ENCODE measurements at regions not wholly inside any gene's neighbourhood (a gene's known extent, or its start where the extent isn't known, plus 50 kb on each side); places are given as distances from the start of the nearest gene placed in this dataset.
"Not testable (repeated sequence)": the region's sequence is repeated elsewhere in the genome, so short reads cannot be mapped to it uniquely, and the experiment has no call there.

DNA sequence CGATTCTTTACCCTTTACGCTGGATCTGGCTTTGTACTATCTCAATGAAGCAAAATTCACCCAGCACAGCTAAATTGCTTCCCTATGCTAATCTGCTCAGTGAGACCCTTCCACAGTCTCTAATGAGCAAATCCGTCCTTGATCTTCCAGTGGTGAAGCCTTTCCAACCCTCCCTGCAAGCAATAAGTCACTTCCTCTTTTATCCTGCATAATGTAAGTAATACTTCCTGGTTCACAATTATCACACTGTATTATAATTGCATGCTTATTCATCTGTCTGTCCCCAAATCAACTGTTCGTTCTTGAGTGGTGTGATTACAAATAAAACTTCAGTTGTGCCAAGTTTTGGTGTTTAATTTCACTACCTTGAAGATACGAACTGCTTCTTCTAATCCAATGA lies 404.0 kb downstream of the ADCYAP1 start:
- H2BK12ac ChIP-seq (ENCODE audit: low read length in 2 of 2) = no peak overlapping the region
- H2BK5ac ChIP-seq (ENCODE audit: low read depth, low read length, poor library complexity, severe bottlenecking) = no peak overlapping the region
- H3K4ac ChIP-seq (ENCODE audit: low read depth in 1 of 2, low read length in 2 of 2) = no peak overlapping the region
- H3K36me3 ChIP-seq (ENCODE audit: control insufficient read depth in 1 of 2, insufficient read depth in 2 of 2, low read depth in 1 of 2, low read length in 2 of 2) = no peaks in the 10 kb centered on the region
- H2AK5ac ChIP-seq (ENCODE audit: low read length, severe bottlenecking) = no peak overlapping the region
- DNase-seq = no peak
- no peak overlapping the region for H3K9ac ChIP-seq (ENCODE audit: low read length)
- no peak overlapping the region for H3K14ac ChIP-seq (ENCODE audit: low read length in 2 of 2)
- H3K27me3 ChIP-seq (ENCODE audit: control insufficient read depth in 1 of 2, insufficient read depth in 1 of 2, low read length in 2 of 2) = no peaks in the 10 kb centered on the region
- H3K4me1 ChIP-seq (ENCODE audit: control insufficient read depth, insufficient read depth, low read depth, low read length) = no peaks in the 10 kb centered on the region
- H3K9me3 ChIP-seq (ENCODE audit: control insufficient read depth, low read length) = no peaks in the 10 kb centered on the region
- H2BK120ac ChIP-seq (ENCODE audit: low read depth, low read length) = no peak overlapping the region
- no peaks in the 10 kb centered on the region for H3K79me1 ChIP-seq (replicated peaks; ENCODE audit: low read length, poor library complexity, severe bottlenecking)
- no peak overlapping the region for H3K27ac ChIP-seq (ENCODE audit: low read length, poor library complexity, severe bottlenecking)
- H3K4me2 ChIP-seq (ENCODE audit: low read length, poor library complexity, severe bottlenecking) = no peak overlapping the region
- H3K18ac ChIP-seq (ENCODE audit: low read depth in 1 of 2, low read length in 2 of 2) = no peak overlapping the region
- H2BK15ac ChIP-seq (ENCODE audit: low read depth, poor library complexity, severe bottlenecking) = no peak overlapping the region
- no peak overlapping the region for H3K23ac ChIP-seq (ENCODE audit: low read length in 2 of 2)
- H4K91ac ChIP-seq (ENCODE audit: low read length) = no peak overlapping the region
- H3K4me3 ChIP-seq (ENCODE audit: insufficient read depth in 1 of 2, low read depth in 1 of 2, low read length in 2 of 2) = no peak overlapping the region
- WGBS = 76% methylated on average over 5 of the region's 5 CpGs
- H2AFZ ChIP-seq (ENCODE audit: low read depth, low read length) = no peak overlapping the region
- H4K8ac ChIP-seq (ENCODE audit: low read length) = no peak overlapping the region

DNA sequence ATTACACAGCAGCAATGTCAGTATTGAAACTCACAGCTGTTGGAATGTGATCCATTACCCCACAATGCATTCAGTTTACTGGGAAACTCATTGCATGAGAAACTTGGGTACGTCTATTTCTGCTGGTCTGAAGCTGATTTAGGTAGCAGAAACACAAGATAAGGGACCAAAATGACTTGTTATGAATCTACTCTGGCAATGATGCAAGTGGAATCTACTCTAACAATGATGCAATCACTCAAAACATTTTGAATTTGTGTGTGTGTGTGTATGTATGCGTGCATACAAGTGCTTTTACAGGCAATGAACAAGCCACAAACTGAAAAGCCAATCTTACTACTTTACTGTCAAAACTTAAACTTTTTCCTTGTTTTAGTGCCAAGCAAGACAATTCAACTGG lies 406.7 kb downstream of the ADCYAP1 start:
- H2AFZ ChIP-seq (ENCODE audit: low read depth, low read length) = no peak overlapping the region
- no peak overlapping the region for H3K4me3 ChIP-seq (ENCODE audit: insufficient read depth in 1 of 2, low read depth in 1 of 2, low read length in 2 of 2)
- no peak overlapping the region for H4K91ac ChIP-seq (ENCODE audit: low read length)
- no peak overlapping the region for H3K23ac ChIP-seq (ENCODE audit: low read length in 2 of 2)
- H3K18ac ChIP-seq (ENCODE audit: low read depth in 1 of 2, low read length in 2 of 2) = no peak overlapping the region
- H3K4me2 ChIP-seq (ENCODE audit: low read length, poor library complexity, severe bottlenecking) = no peak overlapping the region
- H2AK5ac ChIP-seq (ENCODE audit: low read length, severe bottlenecking) = no peak overlapping the region
- H3K9me3 ChIP-seq (ENCODE audit: control insufficient read depth, low read length) = no peaks in the 10 kb centered on the region
- H3K4me1 ChIP-seq (ENCODE audit: control insufficient read depth, insufficient read depth, low read depth, low read length) = no peaks in the 10 kb centered on the region
- no peak overlapping the region for H2BK5ac ChIP-seq (ENCODE audit: low read depth, low read length, poor library complexity, severe bottlenecking)
- no peak overlapping the region for H3K9ac ChIP-seq (ENCODE audit: low read length)
- no peak overlapping the region for H2BK15ac ChIP-seq (ENCODE audit: low read depth, poor library complexity, severe bottlenecking)
- H4K8ac ChIP-seq (ENCODE audit: low read length) = no peak overlapping the region
- no peak overlapping the region for H2BK12ac ChIP-seq (ENCODE audit: low read length in 2 of 2)
- H3K14ac ChIP-seq (ENCODE audit: low read length in 2 of 2) = no peak overlapping the region
- DNase-seq = no peak
- H3K27me3 ChIP-seq (ENCODE audit: control insufficient read depth in 1 of 2, insufficient read depth in 1 of 2, low read length in 2 of 2) = no peaks in the 10 kb centered on the region
- no peak overlapping the region for H3K4ac ChIP-seq (ENCODE audit: low read depth in 1 of 2, low read length in 2 of 2)
- no peak overlapping the region for H3K27ac ChIP-seq (ENCODE audit: low read length, poor library complexity, severe bottlenecking)
- no peaks in the 10 kb centered on the region for H3K79me1 ChIP-seq (replicated peaks; ENCODE audit: low read length, poor library complexity, severe bottlenecking)
- no peaks in the 10 kb centered on the region for H3K36me3 ChIP-seq (ENCODE audit: control insufficient read depth in 1 of 2, insufficient read depth in 2 of 2, low read depth in 1 of 2, low read length in 2 of 2)
- WGBS = 50% methylated on average over 1 of the region's 2 CpGs
- H2BK120ac ChIP-seq (ENCODE audit: low read depth, low read length) = no peak overlapping the region

DNA sequence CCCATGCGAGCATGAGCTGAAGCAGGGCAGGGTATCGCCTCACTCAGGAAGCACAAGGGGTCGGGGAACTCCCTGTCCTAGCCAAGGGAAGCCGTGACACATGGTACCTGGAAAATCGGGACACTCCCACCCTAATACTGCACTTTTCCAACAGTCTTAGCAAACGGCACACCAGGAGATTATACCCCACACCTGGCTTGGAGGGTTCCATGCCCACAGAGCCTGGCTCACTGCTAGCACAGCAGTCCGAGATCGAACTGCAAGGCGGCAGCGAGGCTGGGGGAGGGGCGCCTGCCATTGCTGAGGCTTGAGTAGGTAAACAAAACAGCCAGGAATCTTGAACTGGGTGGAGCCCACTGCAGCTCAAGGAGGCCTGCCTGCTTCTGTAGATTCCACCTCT lies 430.7 kb downstream of the ADCYAP1 start:
- not testable (repeated sequence) for H3K4me1 ChIP-seq (ENCODE audit: control insufficient read depth, insufficient read depth, low read depth, low read length); DNase-seq; H3K9ac ChIP-seq (ENCODE audit: low read length); H2BK120ac ChIP-seq (ENCODE audit: low read depth, low read length); H2BK5ac ChIP-seq (ENCODE audit: low read depth, low read length, poor library complexity, severe bottlenecking); H3K4me2 ChIP-seq (ENCODE audit: low read length, poor library complexity, severe bottlenecking); H3K27me3 ChIP-seq (ENCODE audit: control insufficient read depth in 1 of 2, insufficient read depth in 1 of 2, low read length in 2 of 2); H3K14ac ChIP-seq (ENCODE audit: low read length in 2 of 2); H3K4ac ChIP-seq (ENCODE audit: low read depth in 1 of 2, low read length in 2 of 2); H3K36me3 ChIP-seq (ENCODE audit: control insufficient read depth in 1 of 2, insufficient read depth in 2 of 2, low read depth in 1 of 2, low read length in 2 of 2); H3K4me3 ChIP-seq (ENCODE audit: insufficient read depth in 1 of 2, low read depth in 1 of 2, low read length in 2 of 2); H2AFZ ChIP-seq (ENCODE audit: low read depth, low read length); H3K18ac ChIP-seq (ENCODE audit: low read depth in 1 of 2, low read length in 2 of 2); H2BK12ac ChIP-seq (ENCODE audit: low read length in 2 of 2); H3K27ac ChIP-seq (ENCODE audit: low read length, poor library complexity, severe bottlenecking); H3K23ac ChIP-seq (ENCODE audit: low read length in 2 of 2); H2AK5ac ChIP-seq (ENCODE audit: low read length, severe bottlenecking); H3K9me3 ChIP-seq (ENCODE audit: control insufficient read depth, low read length); H2BK15ac ChIP-seq (ENCODE audit: low read depth, poor library complexity, severe bottlenecking); H4K91ac ChIP-seq (ENCODE audit: low read length); H3K79me1 ChIP-seq (replicated peaks; ENCODE audit: low read length, poor library complexity, severe bottlenecking); H4K8ac ChIP-seq (ENCODE audit: low read length)
- whole genome bisulfite sequencing = 78% methylated on average over 11 of the region's 11 CpGs

DNA sequence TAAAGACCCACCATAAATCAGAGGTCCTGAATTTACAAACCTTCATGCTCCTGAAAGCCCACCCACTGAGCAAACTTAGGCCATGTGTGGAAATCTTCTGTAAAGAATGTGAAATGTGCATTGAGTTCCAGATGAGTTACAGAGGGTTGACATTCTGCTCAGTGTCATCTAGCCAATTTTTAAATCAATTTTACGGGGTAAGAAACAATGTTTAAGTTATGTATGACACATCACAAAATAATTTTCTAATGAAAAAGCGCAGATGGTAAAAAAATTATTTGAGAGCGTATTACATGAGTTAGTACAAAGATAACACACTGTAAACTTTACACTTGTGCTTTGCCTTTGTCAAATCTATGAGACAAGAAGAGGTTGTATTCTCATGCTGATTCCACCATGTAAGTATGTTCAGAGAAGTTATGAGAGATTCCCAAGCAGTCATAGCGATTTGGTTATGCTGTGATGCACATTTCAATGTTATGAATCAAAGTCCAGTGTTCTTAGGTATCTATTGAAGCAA lies 446.3 kb downstream of the ADCYAP1 start:
- Histone ChIP-seq H3K79me1 (replicated peaks; ENCODE audit: low read length, poor library complexity, severe bottlenecking) (no peaks in the 10 kb centered on the region), H3K18ac (ENCODE audit: low read depth in 1 of 2, low read length in 2 of 2) (no peak overlapping the region), H2AK5ac (ENCODE audit: low read length, severe bottlenecking) (no peak overlapping the region), H3K4ac (ENCODE audit: low read depth in 1 of 2, low read length in 2 of 2) (no peak overlapping the region), H3K9me3 (ENCODE audit: control insufficient read depth, low read length) (no peaks in the 10 kb centered on the region), H3K36me3 (ENCODE audit: control insufficient read depth in 1 of 2, insufficient read depth in 2 of 2, low read depth in 1 of 2, low read length in 2 of 2) (no peaks in the 10 kb centered on the region), H2BK15ac (ENCODE audit: low read depth, poor library complexity, severe bottlenecking) (no peak overlapping the region), H3K14ac (ENCODE audit: low read length in 2 of 2) (no peak overlapping the region), H3K9ac (ENCODE audit: low read length) (no peak overlapping the region), H3K27ac (ENCODE audit: low read length, poor library complexity, severe bottlenecking) (no peak overlapping the region), H3K23ac (ENCODE audit: low read length in 2 of 2) (no peak overlapping the region), H4K8ac (ENCODE audit: low read length) (no peak overlapping the region), H4K91ac (ENCODE audit: low read length) (no peak overlapping the region), H3K4me1 (ENCODE audit: control insufficient read depth, insufficient read depth, low read depth, low read length) (no peaks in the 10 kb centered on the region), H3K27me3 (ENCODE audit: control insufficient read depth in 1 of 2, insufficient read depth in 1 of 2, low read length in 2 of 2) (no peaks in the 10 kb centered on the region), H2BK5ac (ENCODE audit: low read depth, low read length, poor library complexity, severe bottlenecking) (no peak overlapping the region), H3K4me3 (ENCODE audit: insufficient read depth in 1 of 2, low read depth in 1 of 2, low read length in 2 of 2) (no peak overlapping the region), H3K4me2 (ENCODE audit: low read length, poor library complexity, severe bottlenecking) (no peak overlapping the region), H2BK12ac (ENCODE audit: low read length in 2 of 2) (no peak overlapping the region), H2BK120ac (ENCODE audit: low read depth, low read length) (no peak overlapping the region), H2AFZ (ENCODE audit: low read depth, low read length) (no peak overlapping the region)
- no peak for DNase-seq
- 62% methylated on average over 1 of the region's 4 CpGs for WGBS
